HUES48 (cell line): ENCODE measurements at regions not wholly inside any gene's neighbourhood (a gene's known extent, or its start where the extent isn't known, plus 50 kb on each side); places are given as distances from the start of the nearest gene placed in this dataset.
"Not testable (repeated sequence)": the region's sequence is repeated elsewhere in the genome, so short reads cannot be mapped to it uniquely, and the experiment has no call there.

ENCODE experiments used
- H3K27ac ChIP-seq: one replicate; pipeline ENCODE4 v1.7.0; 2013; ENCODE audit warnings: low read depth, low read length, inconsistent platforms
- H3K27me3 ChIP-seq: 2 replicates; pipeline ENCODE4 v1.6.1; 2013; ENCODE audit warnings: mild to moderate bottlenecking, low read length; ENCODE audit not compliant: control insufficient read depth, insufficient read depth
- H3K36me3 ChIP-seq: 2 replicates; pipeline ENCODE4 v1.6.1; 2013; ENCODE audit warnings: low read length; ENCODE audit not compliant: control insufficient read depth, insufficient read depth
- H3K4me1 ChIP-seq: 2 replicates; pipeline ENCODE4 v1.6.1; 2013; ENCODE audit warnings: mild to moderate bottlenecking, low read length; ENCODE audit not compliant: control insufficient read depth, insufficient read depth
- H3K4me3 ChIP-seq: 2 replicates; pipeline ENCODE4 v1.5.1; 2013; ENCODE audit warnings: mild to moderate bottlenecking, low read depth, low read length
- H3K9ac ChIP-seq: 2 replicates; pipeline ENCODE4 v1.6.1; 2013; ENCODE audit warnings: mild to moderate bottlenecking, low read depth, low read length, moderate library complexity
- H3K9me3 ChIP-seq: 2 replicates; pipeline ENCODE4 v1.6.1; 2013; ENCODE audit warnings: low read length; ENCODE audit not compliant: control insufficient read depth, insufficient read depth

DNA sequence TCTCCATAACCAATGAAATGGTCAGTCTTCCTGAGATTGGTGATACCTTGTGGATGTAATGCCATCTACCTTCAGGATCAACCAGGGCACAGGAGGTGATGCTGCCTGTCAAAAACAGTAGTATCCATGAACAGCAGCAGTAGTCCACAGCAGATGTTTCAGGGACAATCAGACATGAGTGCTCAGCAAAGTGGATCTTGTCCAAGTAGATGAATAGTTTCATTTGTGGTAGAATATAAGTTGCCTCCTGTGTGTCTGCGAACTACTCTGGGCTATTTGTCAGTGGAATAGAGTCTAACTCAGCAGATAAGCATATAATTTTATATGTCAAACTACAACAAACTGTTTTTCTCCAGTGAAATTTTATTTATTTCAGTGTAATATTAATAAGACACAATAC lies 1860.1 kb upstream of the ACO1 start:
- Histone ChIP-seq H3K4me1 (no peaks in the 10 kb centered on the region), H3K27me3 (no peaks in the 10 kb centered on the region), H3K9ac (no peak overlapping the region), H3K36me3 (no peaks in the 10 kb centered on the region), H3K9me3 (no peaks in the 10 kb centered on the region), H3K27ac (no peak overlapping the region), H3K4me3 (no peak overlapping the region)

- H3K9me3 ChIP-seq, result peaks cover 27% of the 10 kb centered on the region
- H3K36me3 ChIP-seq, result no peaks in the 10 kb centered on the region
- H3K4me1 ChIP-seq, result no peaks in the 10 kb centered on the region
Measured at GRCh38 chr9:30534455-30534854, 1850.0 kb upstream of the ACO1 start.

GRCh38 chr9:30534896-30535295 lies 1849.5 kb upstream of the ACO1 start:
- Histone ChIP-seq H3K27ac (no peak overlapping the region), H3K4me1 (no peaks in the 10 kb centered on the region), H3K4me3 (no peak overlapping the region), H3K36me3 (no peaks in the 10 kb centered on the region), H3K9me3 (peaks cover 27% of the 10 kb centered on the region), H3K9ac (no peak overlapping the region), H3K27me3 (no peaks in the 10 kb centered on the region)

More at GRCh38 chr9:30534455-30534854, 1850.0 kb upstream of the ACO1 start:
- no peak overlapping the region for H3K4me3 ChIP-seq
- H3K27me3 ChIP-seq, result no peaks in the 10 kb centered on the region
- no peak overlapping the region for H3K9ac ChIP-seq
- H3K27ac ChIP-seq, result no peak overlapping the region

DNA sequence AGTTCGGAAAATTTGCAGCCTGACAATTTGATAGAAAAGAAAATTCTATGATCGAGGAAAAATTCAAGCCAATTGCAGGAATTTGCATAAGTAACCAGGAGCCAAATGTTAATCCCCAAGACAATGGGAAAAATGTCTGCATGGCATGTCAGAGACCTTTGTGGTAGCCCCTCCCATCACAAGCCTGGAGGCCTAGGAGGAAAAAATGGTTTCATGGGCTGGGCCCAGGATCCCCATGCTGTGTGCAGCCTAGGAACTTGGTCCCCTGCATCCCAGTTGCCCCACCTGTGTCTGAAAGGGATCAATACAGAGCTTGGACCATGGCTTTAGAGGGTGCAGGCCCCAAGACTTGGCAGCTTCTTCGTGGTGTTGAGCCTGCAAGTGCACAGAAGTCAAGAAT lies 1847.9 kb upstream of the ACO1 start:
- no peak overlapping the region for H3K9ac ChIP-seq
- peaks cover 27% of the 10 kb centered on the region for H3K9me3 ChIP-seq
- H3K27me3 ChIP-seq, result no peaks in the 10 kb centered on the region
- H3K4me1 ChIP-seq, result no peaks in the 10 kb centered on the region
- no peak overlapping the region for H3K4me3 ChIP-seq
- H3K36me3 ChIP-seq, result no peaks in the 10 kb centered on the region
- H3K27ac ChIP-seq, result no peak overlapping the region

DNA sequence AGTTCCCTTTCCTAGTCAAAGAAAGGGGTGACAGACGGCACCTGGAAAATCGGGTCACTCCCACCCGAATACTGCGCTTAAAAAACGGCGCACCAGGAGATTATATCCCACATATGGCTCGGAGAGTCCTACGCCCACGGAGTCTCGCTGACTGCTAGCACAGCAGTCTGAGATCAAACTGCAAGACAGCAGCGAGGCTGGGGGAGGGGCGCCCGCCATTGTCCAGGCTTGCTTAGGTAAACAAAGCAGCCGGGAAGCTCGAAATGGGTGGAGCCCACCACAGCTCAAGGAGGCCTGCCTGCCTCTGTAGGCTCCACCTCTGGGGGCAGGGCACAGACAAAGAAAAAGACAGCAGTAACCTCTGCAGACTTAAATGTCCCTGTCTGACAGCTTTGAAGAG lies 1844.7 kb upstream of the ACO1 start:
- not testable (repeated sequence) for H3K27me3 ChIP-seq, H3K4me1 ChIP-seq, H3K36me3 ChIP-seq, H3K9ac ChIP-seq, H3K4me3 ChIP-seq, H3K27ac ChIP-seq
- peaks cover 27% of the 10 kb centered on the region for H3K9me3 ChIP-seq

GRCh38 chr9:30574355-30575151 lies 1809.9 kb upstream of the ACO1 start:
- H3K9ac ChIP-seq, result no peak overlapping the region
- no peak overlapping the region for H3K27ac ChIP-seq
- no peaks in the 10 kb centered on the region for H3K4me1 ChIP-seq
- H3K36me3 ChIP-seq, result no peaks in the 10 kb centered on the region
- no peaks in the 10 kb centered on the region for H3K27me3 ChIP-seq
- H3K4me3 ChIP-seq, result no peak overlapping the region
- no peaks in the 10 kb centered on the region for H3K9me3 ChIP-seq

- Histone ChIP-seq H3K27me3 (no peaks in the 10 kb centered on the region), H3K4me3 (no peak overlapping the region), H3K27ac (no peak overlapping the region), H3K4me1 (no peaks in the 10 kb centered on the region), H3K36me3 (no peaks in the 10 kb centered on the region), H3K9me3 (no peaks in the 10 kb centered on the region), H3K9ac (no peak overlapping the region)
Measured at GRCh38 chr9:30575218-30575617, 1809.2 kb upstream of the ACO1 start.

GRCh38 chr9:30575691-30576090 lies 1808.8 kb upstream of the ACO1 start:
- Histone ChIP-seq H3K27me3 (no peaks in the 10 kb centered on the region), H3K27ac (no peak overlapping the region), H3K9ac (no peak overlapping the region), H3K4me1 (no peaks in the 10 kb centered on the region), H3K9me3 (no peaks in the 10 kb centered on the region), H3K36me3 (no peaks in the 10 kb centered on the region), H3K4me3 (no peak overlapping the region)

DNA sequence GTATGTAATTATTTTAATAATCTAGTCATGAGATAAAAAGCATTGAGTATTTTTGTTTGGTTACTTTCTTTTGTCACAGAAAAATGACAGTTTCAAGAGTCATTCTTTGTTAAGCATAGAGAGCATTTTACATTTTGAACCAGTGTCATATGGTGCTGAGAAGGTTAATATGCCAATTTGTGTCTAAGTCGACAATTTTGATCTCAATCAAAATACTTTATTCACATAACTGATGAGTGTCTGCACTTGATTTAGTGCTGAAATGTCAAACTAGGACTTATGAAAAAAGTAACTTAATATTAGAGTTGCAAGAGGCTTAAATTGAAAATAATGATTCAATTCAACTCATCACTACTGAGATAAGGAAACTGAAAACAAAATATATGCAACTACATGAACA lies 1804.6 kb upstream of the ACO1 start:
- Histone ChIP-seq H3K9me3 (no peaks in the 10 kb centered on the region), H3K36me3 (no peaks in the 10 kb centered on the region), H3K27ac (no peak overlapping the region), H3K9ac (no peak overlapping the region), H3K4me1 (no peaks in the 10 kb centered on the region), H3K4me3 (no peak overlapping the region), H3K27me3 (no peaks in the 10 kb centered on the region)

GRCh38 chr9:30582240-30582639 lies 1802.2 kb upstream of the ACO1 start:
- H3K27ac ChIP-seq, result no peak overlapping the region
- H3K4me3 ChIP-seq, result no peak overlapping the region
- H3K4me1 ChIP-seq, result no peaks in the 10 kb centered on the region
- no peaks in the 10 kb centered on the region for H3K27me3 ChIP-seq
- H3K9ac ChIP-seq, result no peak overlapping the region
- H3K9me3 ChIP-seq, result no peaks in the 10 kb centered on the region
- H3K36me3 ChIP-seq, result no peaks in the 10 kb centered on the region

GRCh38 chr9:30584559-30584958 lies 1799.9 kb upstream of the ACO1 start:
- Histone ChIP-seq H3K9me3 (no peaks in the 10 kb centered on the region), H3K27ac (no peak overlapping the region), H3K27me3 (no peaks in the 10 kb centered on the region), H3K9ac (no peak overlapping the region), H3K4me1 (no peaks in the 10 kb centered on the region), H3K4me3 (no peak overlapping the region), H3K36me3 (no peaks in the 10 kb centered on the region)
